ENCODE measurements at regions not wholly inside any gene's neighbourhood (a gene's known extent, or its start where the extent isn't known, plus 50 kb on each side); places are given as distances from the start of the nearest gene placed in this dataset.

DNA sequence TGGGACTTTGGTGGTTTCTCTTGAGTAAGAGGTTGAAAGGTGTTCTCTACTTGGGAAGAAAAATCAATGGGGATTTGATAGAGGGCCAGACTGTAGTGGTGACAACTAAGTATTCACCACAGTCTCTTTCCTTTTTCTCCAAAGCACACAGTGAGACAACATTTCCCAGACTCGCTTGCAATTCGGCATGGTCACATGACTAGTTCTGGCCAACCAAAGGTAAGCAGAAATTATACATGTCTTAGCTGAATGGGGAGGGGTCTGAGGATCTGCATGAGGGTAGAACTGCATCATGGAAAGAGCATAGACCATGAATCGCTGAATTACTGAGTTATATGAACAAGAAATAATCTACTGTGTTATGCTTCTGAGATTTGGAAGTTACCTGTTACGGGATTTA, 144.5 kb upstream of the MYRIP start:
- Histone ChIP-seq H3K4me1 (ENCODE audit: low read depth) (no peaks in the 10 kb centered on the region), H3K9me3 (no peaks in the 10 kb centered on the region), H3K4me3 (no peak overlapping the region), H3K36me3 (ENCODE audit: low read depth) (no peaks in the 10 kb centered on the region)
- DNase-seq: no peak
- no peak for ATAC-seq
- intact Hi-C loops (cut with DNase I, micrococcal nuclease): no loop called here
- TF ChIP-seq, protein P1, sequence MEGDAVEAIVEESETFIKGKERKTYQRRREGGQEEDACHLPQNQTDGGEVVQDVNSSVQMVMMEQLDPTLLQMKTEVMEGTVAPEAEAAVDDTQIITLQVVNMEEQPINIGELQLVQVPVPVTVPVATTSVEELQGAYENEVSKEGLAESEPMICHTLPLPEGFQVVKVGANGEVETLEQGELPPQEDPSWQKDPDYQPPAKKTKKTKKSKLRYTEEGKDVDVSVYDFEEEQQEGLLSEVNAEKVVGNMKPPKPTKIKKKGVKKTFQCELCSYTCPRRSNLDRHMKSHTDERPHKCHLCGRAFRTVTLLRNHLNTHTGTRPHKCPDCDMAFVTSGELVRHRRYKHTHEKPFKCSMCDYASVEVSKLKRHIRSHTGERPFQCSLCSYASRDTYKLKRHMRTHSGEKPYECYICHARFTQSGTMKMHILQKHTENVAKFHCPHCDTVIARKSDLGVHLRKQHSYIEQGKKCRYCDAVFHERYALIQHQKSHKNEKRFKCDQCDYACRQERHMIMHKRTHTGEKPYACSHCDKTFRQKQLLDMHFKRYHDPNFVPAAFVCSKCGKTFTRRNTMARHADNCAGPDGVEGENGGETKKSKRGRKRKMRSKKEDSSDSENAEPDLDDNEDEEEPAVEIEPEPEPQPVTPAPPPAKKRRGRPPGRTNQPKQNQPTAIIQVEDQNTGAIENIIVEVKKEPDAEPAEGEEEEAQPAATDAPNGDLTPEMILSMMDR (IDR thresholded peaks at IDR 0.05): no peak

DNA sequence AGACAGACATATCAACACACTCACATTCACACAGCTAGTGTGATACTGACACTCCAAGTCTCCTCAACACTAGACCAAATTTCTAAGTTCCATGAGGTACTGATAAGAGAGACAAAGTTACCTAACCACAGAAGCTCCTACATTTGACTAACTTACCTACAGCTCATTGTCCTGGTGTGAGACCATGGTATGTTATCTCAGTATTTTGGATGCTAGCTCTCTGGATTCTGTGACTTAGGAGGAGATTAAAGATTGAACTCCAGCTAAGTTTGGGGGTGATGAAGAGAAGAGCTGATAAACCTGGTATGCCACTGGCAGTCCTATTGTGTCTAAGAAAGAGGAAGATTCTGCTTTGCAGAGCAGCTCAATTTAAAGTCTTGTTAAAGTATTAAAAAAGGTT, 144.0 kb upstream of the MYRIP start:
- ATAC-seq (no peak), DNase-seq (no peak)
- intact Hi-C loops (cut with DNase I, micrococcal nuclease): no loop called here
- Histone ChIP-seq H3K4me1 (ENCODE audit: low read depth) (no peaks in the 10 kb centered on the region), H3K36me3 (ENCODE audit: low read depth) (no peaks in the 10 kb centered on the region), H3K9me3 (no peaks in the 10 kb centered on the region), H3K4me3 (no peak overlapping the region)
- TF ChIP-seq, protein P1 (IDR thresholded peaks at IDR 0.05): no peak

DNA sequence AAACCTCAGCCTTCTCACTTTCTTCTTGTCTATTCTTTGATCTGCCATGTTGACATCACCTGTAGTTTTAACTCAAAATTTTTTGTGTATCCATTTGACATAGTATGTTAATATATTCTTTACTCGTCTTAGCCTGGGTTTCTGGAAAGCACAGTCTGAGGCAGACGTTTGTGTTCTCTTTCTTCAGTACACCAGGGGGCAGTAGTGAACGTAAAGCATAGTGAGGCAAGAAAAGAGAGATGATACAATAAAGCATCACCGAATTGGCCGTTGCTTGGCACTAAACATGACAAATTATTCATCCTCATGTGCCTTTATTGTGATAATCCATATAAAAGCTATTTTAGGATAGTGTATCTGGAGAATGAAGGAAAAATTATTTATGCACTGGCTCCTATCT, 141.0 kb upstream of the MYRIP start:
- ATAC-seq (peak; percentile 48), DNase-seq (peak in 1 of 3 donors; percentile 41)
- no peaks in the 10 kb centered on the region for H3K9me3 ChIP-seq
- no peak overlapping the region for H3K4me3 ChIP-seq
- intact Hi-C loops (cut with DNase I, micrococcal nuclease): no loop called here
- no peaks in the 10 kb centered on the region for H3K36me3 ChIP-seq (ENCODE audit: low read depth)
- no peaks in the 10 kb centered on the region for H3K4me1 ChIP-seq (ENCODE audit: low read depth)
- TF ChIP-seq, protein P1 (IDR thresholded peaks at IDR 0.05): peak; percentile 39

DNA sequence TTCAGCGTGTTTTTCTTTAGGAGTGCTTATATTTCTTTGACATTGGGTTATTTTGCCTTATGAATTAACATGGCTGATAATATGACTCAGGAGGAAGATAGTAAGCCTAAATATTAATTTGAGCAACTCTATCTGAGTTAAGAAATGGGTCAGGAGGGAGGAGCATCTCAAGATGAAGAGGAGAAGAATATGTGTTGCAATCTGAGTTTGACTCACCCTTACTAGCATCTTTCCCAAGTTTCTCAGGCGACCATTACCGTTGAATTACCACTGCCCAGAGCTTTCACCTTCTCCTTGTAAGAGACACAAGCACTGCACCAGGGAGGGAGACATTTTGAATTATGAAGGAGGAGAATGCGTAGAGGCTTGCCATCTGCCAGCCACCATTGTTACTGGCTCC, 138.3 kb upstream of the MYRIP start:
- no peaks in the 10 kb centered on the region for H3K4me1 ChIP-seq (ENCODE audit: low read depth)
- intact Hi-C loops (cut with DNase I, micrococcal nuclease): no loop called here
- no peak overlapping the region for H3K4me3 ChIP-seq
- no peak for ATAC-seq
- no peaks in the 10 kb centered on the region for H3K9me3 ChIP-seq
- no peaks in the 10 kb centered on the region for H3K36me3 ChIP-seq (ENCODE audit: low read depth)
- DNase-seq: no peak
- TF ChIP-seq, protein P1 (IDR thresholded peaks at IDR 0.05): no peak

DNA sequence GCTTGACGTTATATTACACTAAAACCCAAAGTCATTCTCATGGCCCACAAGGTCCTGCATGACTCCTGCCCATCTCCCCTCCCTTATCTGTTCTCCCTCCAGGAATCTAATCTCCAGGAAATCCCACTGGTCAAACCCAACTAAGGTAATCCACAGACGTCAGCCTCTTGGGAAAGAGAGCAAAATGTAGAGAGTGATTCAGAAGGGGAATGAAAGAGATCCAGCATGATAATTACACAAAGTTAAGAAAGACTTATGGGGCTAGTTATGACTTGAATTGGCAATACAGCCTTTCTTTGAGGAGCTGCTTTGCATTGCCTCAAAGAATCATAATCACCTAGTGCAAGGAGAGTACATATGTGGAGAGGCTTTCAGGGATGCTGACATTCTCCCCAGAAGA, 137.8 kb upstream of the MYRIP start:
- no peaks in the 10 kb centered on the region for H3K36me3 ChIP-seq (ENCODE audit: low read depth)
- ATAC-seq (no peak), DNase-seq (no peak)
- H3K9me3 ChIP-seq: no peaks in the 10 kb centered on the region
- TF ChIP-seq, protein P1 (IDR thresholded peaks at IDR 0.05): no peak
- no peak overlapping the region for H3K4me3 ChIP-seq
- H3K4me1 ChIP-seq (ENCODE audit: low read depth): no peaks in the 10 kb centered on the region
- intact Hi-C loops (cut with DNase I, micrococcal nuclease): no loop called here

DNA sequence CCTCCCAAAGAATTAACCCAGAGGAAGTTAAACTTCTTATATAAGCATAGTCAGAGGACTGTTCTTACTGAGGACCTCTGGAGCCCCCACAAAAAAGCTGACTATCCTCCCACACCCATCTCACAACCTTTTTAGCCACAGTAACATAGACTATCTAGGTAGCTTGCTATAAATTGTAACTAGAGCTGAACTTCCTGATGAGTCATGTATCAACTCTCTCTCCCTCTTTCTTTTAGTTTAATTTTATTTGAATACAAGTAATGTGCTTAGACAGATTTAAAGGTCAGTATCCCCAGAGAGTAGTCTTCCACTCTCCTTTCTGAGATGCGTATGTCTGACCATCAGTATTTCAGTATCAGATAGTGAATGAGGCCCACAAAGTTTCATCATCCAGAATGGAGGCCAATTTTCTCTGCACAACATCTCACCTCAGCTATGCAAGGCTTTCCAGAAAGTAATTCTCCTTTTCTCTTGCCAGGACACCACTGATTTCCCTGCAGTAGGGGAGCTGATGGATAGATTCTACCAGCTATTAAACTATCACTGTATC, 104.0 kb upstream of the MYRIP start:
- H3K4me1 ChIP-seq (ENCODE audit: low read depth): no peaks in the 10 kb centered on the region
- H3K4me3 ChIP-seq: no peak overlapping the region
- TF ChIP-seq, protein P1 (IDR thresholded peaks at IDR 0.05): no peak
- ATAC-seq: no peak
- intact Hi-C loops (cut with DNase I, micrococcal nuclease): loop anchor here in 1 of 2 donors (10.0 kb wide), 1 partner anchor 479 kb away; no protein-coding TSS in a partner anchor
- no peaks in the 10 kb centered on the region for H3K36me3 ChIP-seq (ENCODE audit: low read depth)
- no peaks in the 10 kb centered on the region for H3K9me3 ChIP-seq
- no peak for DNase-seq
